HG03520 (cell line): ENCODE measurements at regions not wholly inside any gene's neighbourhood (a gene's known extent, or its start where the extent isn't known, plus 50 kb on each side); places are given as distances from the start of the nearest gene placed in this dataset.
A peak's percentile ranks its signal among the peaks of the same experiment; 100 is the strongest.
"Not testable (repeated sequence)": the region's sequence is repeated elsewhere in the genome, so short reads cannot be mapped to it uniquely, and the experiment has no call there.

Experiments used
- ATAC-seq: cut with Tn5 transposase; IDR thresholded peaks from one replicate; pipeline ENCODE4 v1.9.1; 2021; ENCODE audit warnings: mild to moderate bottlenecking, moderate library complexity; ENCODE audit not compliant: unreplicated experiment

DNA sequence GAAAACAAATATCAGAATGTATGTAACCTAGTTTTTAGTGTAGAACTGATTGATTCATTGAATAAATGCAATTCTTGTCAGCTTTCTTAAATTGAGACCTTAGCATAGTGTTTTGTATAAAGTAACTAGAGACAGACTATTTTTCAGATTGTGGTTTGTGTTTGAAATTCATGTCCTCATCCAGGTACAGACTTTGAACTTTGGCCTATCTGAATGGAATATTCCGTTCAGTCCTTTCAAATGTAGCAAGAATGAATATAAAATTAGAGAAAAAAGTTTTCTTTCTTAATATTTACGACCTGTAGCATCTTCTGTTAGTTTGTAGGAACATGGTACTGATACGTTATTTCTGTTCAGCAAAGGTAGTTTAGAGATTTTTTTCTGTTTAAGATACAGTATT is 378.4 kb upstream of the RGS6 start:
- no peak for ATAC-seq

DNA sequence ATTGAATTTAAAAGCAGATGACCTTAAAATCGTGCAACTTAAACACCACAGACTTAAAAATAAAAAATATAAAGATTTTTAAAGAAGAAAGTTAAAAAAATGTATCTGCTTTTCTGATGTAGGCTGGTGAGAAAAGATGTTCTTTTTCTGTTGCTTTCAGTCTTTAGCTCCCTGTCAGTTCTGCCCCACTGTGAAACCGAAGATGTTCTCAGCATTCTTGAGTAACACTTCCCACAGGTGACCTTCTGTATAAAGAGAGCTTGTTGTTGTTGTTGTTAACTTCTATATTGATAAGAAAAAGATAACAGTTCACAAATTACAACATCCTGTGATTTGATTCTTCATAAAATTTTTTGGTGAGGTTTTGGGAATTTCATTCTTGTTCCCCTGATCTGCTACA is 377.9 kb upstream of the RGS6 start:
- ATAC-seq, result peak; percentile 34

DNA sequence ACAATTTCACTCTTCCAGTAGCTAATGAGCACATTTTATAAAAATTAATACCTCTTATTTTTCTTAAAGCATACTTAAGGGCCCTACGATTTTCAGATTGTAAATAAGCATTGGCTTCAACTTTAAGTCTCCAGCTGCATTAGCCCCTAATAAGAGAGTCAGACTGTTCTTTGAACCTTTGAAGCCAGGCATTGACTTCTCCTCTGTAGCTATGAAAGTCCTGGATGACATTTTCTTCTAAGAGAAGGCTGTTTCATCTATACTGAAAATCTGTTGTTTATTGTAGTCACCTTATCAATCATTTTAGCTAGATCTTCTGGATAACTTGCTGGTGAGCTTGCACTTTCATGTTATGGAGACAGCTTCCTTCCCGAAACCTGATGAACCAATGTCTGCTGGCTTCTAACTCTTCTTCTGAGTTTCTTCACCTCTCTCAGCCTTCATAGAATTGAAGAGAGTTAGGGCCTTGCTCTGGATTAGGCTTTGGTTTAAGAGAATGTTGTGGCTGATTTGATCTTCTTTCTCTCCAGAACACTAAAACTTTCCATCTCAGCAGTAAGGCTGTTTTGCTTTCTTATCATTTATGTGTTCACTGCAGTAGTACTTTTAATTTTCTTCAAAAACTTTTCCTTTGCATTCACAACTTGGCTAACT is 377.1 kb upstream of the RGS6 start:
- peak; percentile 19 for ATAC-seq

DNA sequence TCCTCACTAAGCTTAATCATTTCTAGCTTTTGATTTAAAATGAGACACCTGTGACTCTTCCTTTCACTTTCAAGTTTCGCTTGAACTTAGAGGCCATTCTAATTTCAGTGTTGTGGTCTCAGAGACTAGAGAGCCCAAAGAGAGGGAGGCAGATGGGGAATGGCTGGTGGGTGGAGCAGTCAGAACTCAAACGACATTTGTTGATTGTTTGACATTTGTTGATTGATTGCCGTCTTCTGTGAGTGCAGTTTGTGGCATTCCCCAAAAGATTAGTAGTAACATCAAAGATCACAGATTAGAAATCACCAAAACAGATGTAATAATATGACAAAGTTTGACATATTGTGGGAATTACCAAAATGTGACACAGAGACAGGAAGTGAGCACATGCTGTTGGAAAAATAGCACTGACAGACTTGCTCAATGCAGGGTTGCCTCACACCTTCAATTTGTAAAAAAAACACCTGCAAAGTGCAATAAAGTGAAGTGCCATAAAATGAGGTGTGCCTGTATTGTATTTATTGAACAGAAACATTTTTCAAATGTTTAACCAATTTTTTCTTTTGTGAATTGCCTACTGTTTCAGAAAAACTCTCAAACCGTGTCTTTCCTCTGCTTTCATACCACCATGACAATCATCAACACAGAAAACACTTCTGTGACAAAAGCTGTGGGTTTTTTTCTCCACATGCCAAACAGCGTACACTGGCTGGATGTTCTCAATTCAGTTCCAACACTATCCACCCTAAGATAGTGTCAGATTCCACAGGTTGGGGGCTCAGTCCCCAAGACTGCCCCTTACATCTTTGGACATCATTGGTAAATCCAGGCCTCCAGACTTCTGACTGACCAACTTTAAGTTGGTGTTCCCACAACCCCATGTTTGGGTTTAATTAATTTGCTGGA is 376.3 kb upstream of the RGS6 start:
- peak; percentile 85 for ATAC-seq

DNA sequence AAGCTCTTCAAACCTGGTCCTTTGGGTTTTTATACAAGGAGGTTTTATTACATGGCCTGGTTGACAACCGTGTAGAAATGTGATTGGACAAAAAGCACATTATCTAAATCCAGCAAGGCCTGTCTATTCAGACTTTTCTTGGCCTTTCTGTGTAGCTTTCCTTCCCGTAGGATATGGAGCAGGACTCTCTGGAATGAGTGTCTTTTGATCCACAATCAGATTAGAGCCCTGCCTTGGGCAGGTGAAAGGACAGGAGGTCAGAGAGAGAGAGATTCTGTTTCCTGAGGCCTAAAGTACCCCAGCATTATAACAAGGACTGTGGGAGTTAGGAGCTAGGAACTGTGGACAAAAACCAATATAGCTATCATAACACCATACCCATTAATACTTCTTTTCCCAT is 375.5 kb upstream of the RGS6 start:
- ATAC-seq, result no peak

DNA sequence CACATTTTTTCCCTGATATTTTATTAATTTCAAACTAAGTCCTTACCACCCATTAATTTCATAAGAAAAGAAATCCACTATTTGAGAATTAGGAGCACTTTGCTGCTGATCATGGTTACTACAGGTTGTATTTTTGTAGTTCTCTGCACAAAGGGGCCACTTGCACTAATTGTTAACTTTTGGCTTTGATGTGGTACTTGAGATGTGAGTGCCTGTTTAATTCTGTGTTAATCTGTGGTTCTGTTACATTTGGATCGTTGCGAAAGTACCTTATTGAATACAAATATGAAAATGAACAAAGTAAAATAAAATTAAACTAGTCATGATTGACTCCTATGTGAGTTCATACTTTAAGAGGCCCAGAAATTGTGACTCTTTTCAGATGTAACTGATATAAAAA is 374.9 kb upstream of the RGS6 start:
- no peak for ATAC-seq

DNA sequence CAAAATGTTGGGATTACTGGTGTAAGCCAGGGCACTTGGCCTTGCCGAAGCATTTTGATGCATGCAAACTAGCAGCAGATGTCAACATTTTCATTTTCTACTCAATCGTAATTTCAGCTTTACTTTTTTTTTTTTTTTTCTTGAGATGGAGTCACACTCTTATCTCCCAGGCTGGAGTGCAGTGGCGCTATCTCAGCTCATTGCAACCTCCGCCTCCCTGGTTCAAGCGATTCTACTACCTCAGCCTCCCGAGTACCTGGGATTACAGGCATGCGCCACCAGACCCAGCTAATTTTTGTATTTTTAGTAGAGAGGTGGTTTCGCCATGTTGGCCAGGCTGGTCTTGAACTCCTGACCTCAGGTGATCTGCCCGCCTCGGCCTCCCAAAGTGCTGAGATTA is 373.3 kb upstream of the RGS6 start:
- not testable (repeated sequence) for ATAC-seq

DNA sequence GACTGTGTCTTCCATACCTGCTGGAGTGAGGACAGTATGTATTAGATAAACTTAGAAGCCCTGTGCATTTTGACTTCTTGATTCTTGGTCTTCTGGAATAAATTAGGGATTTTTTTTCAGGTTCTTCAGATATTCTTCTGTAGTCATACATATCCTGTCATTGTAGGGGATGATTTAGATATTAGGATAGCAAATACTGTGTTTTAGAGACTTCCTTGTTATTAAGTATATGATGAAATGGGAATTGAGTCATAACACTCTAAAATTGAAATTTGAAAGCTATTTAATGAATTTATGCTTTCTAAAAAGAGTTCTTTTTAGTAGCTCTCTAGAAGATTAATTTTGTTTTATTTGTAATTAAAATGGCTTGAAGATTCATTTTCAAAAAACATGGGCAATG is 371.5 kb upstream of the RGS6 start:
- no peak for ATAC-seq

DNA sequence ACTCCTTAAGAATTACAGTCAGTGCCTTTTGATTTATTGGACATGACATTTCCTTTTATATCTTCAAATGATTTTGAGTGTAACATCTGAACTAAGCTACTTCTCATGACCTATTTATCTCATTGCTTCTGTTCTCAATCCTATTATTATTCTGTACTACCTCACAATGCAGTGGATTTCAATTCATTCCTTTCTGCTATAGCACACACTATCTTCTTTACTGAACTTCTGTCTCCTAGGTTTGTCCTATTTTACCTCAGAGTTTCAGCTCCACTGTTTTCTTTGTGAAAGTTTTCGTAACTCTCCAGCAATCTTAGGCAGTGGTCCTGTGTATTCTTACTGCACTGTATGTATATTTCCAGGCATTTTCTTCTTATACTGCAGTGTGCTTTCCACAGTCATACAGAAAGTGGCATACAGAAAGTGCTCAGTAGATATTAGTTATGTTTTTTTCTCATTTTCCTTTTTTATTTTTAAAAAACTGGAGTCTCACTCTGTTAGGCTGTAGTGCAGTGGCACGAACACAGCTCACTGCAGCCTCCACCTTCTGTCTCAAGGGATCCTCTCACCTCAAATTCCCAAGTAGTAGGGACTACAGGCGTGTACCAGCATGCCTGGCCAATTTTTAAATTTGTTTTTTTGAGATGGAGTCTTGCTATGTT is 368.6 kb upstream of the RGS6 start:
- ATAC-seq, result no peak

DNA sequence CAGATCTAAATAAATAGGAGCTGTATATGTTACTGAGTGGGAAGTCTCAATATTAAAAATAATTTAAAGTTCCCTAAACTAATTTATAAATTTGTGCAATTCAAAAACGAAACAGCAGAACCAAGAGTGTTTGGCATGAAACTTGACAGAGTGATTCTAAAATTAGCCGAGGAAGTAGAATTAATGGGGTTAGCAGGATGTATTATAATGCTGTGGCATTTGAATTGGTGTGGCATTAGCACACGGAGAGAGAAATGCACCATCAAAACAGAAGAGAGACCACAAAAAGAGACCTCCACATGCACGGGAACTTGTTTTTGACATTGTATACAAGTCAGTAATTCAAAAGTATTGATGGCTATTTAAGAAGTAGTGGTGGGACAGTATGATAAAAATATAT is 366.0 kb upstream of the RGS6 start:
- no peak for ATAC-seq

DNA sequence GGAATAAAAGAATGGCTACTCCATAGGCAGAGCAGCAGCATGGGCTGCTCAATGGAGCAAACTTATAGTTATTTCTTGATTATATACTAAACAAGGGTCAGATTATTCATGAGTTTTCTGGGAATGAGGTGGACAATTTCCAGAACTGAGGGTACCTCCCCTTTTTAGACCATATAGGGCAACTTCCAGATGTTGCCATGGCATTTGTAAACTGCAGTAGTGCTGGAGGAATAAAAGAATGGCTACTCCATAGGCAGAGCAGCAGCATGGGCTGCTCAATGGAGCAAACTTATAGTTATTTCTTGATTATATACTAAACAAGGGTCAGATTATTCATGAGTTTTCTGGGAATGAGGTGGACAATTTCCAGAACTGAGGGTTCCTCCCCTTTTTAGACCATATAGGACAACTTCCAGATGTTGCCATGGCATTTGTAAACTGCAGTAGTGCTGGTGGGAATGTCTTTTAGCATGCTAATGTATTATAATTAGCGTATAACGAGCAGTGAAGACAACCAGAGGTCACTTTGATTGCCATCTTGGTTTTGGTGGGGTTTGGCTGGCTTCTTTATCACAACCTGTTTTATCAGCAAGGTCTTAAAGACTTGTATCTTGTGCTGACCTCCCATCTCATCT is 364.6 kb upstream of the RGS6 start:
- not testable (repeated sequence) for ATAC-seq

DNA sequence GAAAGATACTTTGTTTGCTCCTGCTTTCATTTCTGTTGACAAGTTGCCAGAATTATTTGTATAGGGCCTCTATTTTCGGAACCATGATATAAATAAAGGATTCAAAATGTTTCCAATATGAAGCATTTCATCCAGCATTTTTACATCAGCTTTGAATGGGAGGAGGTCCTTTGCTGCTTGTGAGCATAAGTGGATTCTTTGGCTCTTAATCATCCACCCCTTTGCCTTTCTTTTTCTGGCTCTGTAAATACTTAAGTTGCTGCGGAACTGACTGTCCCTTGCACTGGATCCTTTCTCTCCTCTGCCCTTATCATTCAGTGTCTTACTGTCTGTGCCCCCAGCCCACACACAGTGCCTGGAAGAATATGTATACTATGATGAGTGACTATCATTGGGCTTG is 357.3 kb upstream of the RGS6 start:
- ATAC-seq, result no peak

DNA sequence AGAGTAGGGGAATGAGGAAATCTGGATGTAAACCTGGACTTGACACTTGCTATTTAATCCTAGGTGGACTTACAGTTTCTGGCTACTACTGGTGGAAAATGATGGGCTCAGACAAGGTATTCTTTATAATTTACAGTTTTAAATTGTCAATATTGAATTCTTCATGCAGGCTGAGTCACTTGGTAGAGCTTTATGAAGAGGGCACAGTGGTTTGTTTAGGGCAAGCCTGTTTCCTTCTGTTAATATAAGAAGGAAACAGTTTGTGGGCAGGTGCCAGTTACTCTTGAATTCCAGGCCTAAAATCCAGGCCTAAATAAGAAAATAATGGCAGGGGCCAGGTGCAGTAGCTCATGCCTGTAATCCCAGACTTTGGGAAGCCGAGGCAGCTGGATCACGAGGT is 355.8 kb upstream of the RGS6 start:
- ATAC-seq, result no peak

DNA sequence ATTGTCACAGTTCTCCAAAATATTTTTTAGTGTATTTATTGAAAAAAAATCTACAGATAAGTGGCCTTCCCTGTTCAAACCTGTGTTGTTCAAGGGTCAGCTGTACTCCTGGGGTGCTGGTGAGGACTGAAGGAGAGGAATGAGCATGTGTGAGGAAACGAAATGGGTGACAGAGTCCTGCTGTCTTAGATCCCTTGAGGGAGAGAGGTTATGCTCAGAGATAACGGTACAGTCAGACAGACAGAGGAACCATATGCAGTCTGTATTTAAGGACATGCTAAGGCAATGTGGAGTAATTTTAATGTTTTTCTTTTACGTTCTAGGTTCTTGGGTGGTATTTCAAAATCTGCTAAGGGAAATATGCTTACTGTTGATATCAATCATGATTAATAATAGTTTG is 352.9 kb upstream of the RGS6 start:
- no peak for ATAC-seq

DNA sequence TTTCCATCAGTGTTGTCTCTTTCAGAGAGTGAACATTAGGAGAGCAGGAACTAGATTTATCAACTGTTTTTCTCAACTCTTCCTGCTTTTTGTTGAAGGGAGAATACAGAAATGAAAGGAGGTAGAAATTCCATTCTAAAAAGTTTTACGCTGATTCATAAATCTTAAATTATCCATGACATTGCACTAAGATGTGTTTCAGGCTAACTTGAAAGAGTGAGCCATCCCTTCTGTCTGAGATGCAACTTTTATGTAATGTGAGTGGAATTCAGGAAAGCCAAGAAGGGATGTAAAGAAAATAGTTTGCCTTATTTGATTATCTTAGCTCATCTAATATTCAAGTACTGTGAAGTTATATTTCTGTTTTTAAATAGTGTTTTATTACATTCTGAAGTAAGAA is 349.5 kb upstream of the RGS6 start:
- no peak for ATAC-seq

DNA sequence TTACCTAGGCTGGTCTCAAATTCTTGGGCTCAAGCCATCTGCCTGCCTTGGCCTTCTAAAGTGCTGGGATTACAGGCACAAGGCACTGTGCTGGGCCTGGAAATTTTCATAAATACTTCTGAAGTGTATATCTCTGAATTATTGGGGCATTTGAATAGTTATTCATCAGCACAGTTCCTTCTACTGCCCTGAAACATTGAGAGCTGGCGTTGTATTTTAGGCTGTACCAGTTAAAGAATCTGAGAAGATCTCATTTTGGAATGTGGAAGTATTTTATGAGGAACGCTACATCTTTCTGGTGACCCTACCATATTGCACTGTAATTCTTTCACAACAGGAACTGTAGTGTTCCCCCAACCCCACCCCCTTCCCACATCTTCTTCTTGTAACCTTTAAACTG is 349.0 kb upstream of the RGS6 start:
- no peak for ATAC-seq

DNA sequence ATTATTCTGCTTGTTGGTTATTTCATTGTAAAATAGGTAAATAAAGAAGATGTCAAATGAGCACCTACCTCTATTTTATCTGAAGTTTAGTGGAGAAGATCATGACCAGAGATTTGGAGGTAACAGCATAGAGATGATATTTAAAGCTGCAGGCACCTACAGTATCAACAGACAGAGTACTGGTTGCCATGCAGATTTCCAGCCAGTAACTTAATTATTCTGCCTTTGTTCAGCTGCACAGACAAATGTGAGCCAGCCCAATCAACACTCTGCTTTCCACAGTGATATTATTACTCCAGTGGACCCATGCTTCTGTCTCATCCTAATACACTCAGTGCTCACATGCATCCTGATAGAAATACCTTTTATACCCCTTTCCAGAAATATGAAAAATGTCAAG is 348.5 kb upstream of the RGS6 start:
- ATAC-seq, result no peak

DNA sequence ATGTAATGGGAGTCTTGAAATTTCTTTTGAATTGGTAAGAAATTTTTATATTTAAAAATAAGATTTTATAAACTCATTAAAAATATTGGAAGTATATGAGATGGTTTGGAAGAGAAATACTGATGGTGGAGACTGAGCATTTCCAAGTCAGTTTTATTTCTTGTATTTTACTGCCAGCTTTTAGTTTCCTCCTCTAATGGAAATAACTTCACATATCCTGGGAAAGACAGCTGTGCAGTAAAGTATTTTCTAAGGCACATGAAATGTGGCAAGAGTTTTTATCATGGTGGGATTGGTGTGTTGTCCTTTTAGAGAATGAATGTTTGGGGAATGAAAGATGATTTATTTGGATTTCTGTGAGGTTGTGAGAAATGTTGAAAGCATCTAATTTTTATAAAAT is 346.9 kb upstream of the RGS6 start:
- ATAC-seq, result no peak

DNA sequence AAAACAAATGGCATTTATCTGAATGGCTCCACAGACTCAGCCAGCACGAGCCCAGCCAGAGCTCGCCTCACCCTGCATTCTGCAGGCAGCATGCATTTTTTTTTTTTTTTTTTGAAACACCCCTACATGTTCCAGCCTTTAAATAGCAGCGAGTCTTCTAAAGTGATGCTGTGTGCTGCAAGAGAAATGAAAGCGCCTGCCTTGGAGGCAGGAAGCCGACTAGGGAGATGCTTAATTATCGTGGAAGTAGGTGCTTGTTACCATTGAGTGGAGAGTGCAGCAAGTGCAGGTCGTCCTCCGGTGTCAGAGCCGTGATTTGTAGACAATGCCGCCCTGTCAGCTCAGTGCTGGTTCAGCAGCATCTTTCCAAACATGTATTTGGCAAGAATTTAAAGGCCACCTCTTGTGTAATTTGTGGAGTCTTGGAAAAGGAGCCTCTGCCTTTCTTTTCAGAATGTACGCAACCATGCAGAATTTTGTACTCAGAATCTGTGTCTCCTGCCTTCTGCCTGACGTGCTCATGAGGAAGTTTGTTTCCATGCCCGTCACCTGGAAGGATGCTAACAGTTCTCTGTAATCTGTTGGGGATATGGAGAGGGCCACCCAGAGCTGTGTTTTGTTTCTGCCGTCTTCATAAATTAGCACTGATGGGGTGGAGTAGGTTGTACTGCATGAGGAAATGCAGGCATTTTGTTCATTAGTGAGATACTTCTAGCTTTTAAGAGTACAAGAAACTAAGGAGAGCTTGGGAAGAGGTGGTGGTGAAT is 345.9 kb upstream of the RGS6 start:
- no peak for ATAC-seq

DNA sequence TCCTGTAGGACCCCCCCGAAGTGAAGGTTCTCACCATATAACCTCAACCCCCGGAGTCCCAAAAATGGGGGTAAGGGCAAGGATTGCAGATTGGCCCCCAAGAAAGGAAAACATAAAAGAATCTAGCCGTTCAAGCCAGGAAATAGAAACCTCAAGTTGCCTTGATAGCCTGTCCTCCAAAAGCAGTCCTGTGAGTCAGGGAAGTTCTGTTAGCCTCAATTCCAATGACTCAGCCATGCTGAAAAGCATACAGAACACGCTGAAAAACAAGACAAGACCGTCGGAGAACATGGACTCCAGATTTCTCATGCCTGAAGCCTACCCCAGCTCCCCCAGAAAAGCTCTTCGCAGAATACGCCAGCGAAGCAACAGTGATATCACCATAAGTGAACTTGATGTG is 344.2 kb upstream of the RGS6 start:
- ATAC-seq, result no peak
